ENCODE measurements at regions not wholly inside any gene's neighbourhood (a gene's known extent, or its start where the extent isn't known, plus 50 kb on each side); places are given as distances from the start of the nearest gene placed in this dataset.

DNA sequence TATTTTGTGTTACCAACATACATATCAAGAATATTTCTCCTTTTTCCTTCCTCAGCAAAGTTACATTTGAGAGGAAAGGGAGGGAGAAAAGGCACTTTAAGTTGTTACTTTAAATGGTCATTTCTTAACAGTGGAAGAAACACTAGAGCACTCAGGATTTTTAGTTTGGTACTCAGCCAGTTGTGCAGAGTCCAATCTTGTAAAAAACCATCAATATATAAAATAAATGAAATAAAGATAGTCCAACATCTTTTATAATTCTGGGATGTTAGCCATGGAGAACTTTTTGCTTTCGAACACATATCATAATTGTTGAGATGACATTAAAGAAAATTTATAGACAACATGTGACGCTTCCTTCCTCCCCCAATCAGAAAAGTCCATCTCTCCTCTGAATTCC lies 253.8 kb downstream of the QDPR start:
- BruUV-seq (replicated peaks) = no TSS peak
- no peaks in the 10 kb centered on the region for H3K4me1 ChIP-seq (ENCODE audit: control insufficient read depth, insufficient read depth, low read length)
- H3K4me3 ChIP-seq = no peak overlapping the region
- H3K27ac ChIP-seq (ENCODE audit: control insufficient read depth, insufficient read depth) = no peak overlapping the region
- RAD21 ChIA-PET (ENCODE audit: unreplicated experiment) = no interaction called here
- H2AFZ ChIP-seq (ENCODE audit: control insufficient read depth, low read depth, low read length) = no peak overlapping the region
- DNase-seq (ENCODE audit: low read depth, low spot score) = no peak
- H3K4me2 ChIP-seq (ENCODE audit: control insufficient read depth, insufficient read depth) = no peak overlapping the region
- H3K36me3 ChIP-seq (ENCODE audit: control insufficient read depth in 2 of 2, insufficient read depth in 2 of 2, low read length in 1 of 2) = no peaks in the 10 kb centered on the region
- H3K9me3 ChIP-seq (replicated peaks; ENCODE audit: control insufficient read depth, insufficient read depth, low read length) = no peaks in the 10 kb centered on the region
- ATAC-seq = no peak
- no peak overlapping the region for H3K9ac ChIP-seq (ENCODE audit: control insufficient read depth, insufficient read depth, low read length)
- intact Hi-C loops (cut with micrococcal nuclease; ENCODE audit: unreplicated experiment) (no loop called here), in situ Hi-C loops (cut with MboI) (no loop called here)
- H3K79me2 ChIP-seq (ENCODE audit: control insufficient read depth, insufficient read depth, low read length) = no peaks in the 10 kb centered on the region
- H3K27me3 ChIP-seq (replicated peaks in 1 of 2; ENCODE audit: control insufficient read depth in 2 of 2, insufficient read depth in 2 of 2, low read length in 1 of 2) = no peaks in the 10 kb centered on the region
- CTCF ChIA-PET = no interaction called here
- no peaks in the 10 kb centered on the region for H4K20me1 ChIP-seq (ENCODE audit: control insufficient read depth, insufficient read depth)
- TF ChIP-seq, protein P1, sequence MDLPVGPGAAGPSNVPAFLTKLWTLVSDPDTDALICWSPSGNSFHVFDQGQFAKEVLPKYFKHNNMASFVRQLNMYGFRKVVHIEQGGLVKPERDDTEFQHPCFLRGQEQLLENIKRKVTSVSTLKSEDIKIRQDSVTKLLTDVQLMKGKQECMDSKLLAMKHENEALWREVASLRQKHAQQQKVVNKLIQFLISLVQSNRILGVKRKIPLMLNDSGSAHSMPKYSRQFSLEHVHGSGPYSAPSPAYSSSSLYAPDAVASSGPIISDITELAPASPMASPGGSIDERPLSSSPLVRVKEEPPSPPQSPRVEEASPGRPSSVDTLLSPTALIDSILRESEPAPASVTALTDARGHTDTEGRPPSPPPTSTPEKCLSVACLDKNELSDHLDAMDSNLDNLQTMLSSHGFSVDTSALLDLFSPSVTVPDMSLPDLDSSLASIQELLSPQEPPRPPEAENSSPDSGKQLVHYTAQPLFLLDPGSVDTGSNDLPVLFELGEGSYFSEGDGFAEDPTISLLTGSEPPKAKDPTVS (IDR thresholded peaks at IDR 0.05; ENCODE audit: low read depth, low read length) = no peak
- no peak for TF ChIP-seq CBFB (IDR thresholded peaks at IDR 0.05; ENCODE audit: low read depth)
- TF ChIP-seq, protein P2, sequence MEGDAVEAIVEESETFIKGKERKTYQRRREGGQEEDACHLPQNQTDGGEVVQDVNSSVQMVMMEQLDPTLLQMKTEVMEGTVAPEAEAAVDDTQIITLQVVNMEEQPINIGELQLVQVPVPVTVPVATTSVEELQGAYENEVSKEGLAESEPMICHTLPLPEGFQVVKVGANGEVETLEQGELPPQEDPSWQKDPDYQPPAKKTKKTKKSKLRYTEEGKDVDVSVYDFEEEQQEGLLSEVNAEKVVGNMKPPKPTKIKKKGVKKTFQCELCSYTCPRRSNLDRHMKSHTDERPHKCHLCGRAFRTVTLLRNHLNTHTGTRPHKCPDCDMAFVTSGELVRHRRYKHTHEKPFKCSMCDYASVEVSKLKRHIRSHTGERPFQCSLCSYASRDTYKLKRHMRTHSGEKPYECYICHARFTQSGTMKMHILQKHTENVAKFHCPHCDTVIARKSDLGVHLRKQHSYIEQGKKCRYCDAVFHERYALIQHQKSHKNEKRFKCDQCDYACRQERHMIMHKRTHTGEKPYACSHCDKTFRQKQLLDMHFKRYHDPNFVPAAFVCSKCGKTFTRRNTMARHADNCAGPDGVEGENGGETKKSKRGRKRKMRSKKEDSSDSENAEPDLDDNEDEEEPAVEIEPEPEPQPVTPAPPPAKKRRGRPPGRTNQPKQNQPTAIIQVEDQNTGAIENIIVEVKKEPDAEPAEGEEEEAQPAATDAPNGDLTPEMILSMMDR (IDR thresholded peaks at IDR 0.05 in 2 of 3, conservative IDR thresholded peaks at IDR 0.05 in 1 of 3; ENCODE audit: control insufficient read depth in 2 of 3, extremely low read depth in 1 of 3, insufficient read depth in 1 of 3, low read depth in 3 of 3, low read length in 3 of 3) = no peak
- TF ChIP-seq, protein P3, sequence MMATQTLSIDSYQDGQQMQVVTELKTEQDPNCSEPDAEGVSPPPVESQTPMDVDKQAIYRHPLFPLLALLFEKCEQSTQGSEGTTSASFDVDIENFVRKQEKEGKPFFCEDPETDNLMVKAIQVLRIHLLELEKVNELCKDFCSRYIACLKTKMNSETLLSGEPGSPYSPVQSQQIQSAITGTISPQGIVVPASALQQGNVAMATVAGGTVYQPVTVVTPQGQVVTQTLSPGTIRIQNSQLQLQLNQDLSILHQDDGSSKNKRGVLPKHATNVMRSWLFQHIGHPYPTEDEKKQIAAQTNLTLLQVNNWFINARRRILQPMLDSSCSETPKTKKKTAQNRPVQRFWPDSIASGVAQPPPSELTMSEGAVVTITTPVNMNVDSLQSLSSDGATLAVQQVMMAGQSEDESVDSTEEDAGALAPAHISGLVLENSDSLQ (IDR thresholded peaks at IDR 0.05) = no peak
- TF ChIP-seq KAT2A (conservative IDR thresholded peaks at IDR 0.05; ENCODE audit: control insufficient read depth, low read depth, low read length) = no peak
- no peak for TF ChIP-seq SMARCA5 (IDR thresholded peaks at IDR 0.05)
- no peak for TF ChIP-seq ZNF384 (IDR thresholded peaks at IDR 0.05; ENCODE audit: borderline replicate concordance, low read depth, low read length)
- TF ChIP-seq ESRRA (IDR thresholded peaks at IDR 0.05; ENCODE audit: low read length) = no peak
- WGBS (ENCODE audit: insufficient coverage, insufficient replicate concordance, low lambda C conversion rate, missing lambda C conversion rate) = 24% methylated on average over 2 of the region's 2 CpGs
- no peak for FAIRE-seq
- POLR2A ChIA-PET = no interaction called here
- SMC1A ChIA-PET (ENCODE audit: uncharacterized antibody, unreplicated experiment) = no interaction called here
